ENCODE measurements at regions not wholly inside any gene's neighbourhood (a gene's known extent, or its start where the extent isn't known, plus 50 kb on each side); places are given as distances from the start of the nearest gene placed in this dataset.
"Not testable (repeated sequence)": the region's sequence is repeated elsewhere in the genome, so short reads cannot be mapped to it uniquely, and the experiment has no call there.

GRCh38 chr1:206335875-206336846, 132.8 kb downstream of the SRGAP2 start:
- H3K4me2 ChIP-seq (ENCODE audit: insufficient read depth in 1 of 2, low read depth in 2 of 2, low read length in 2 of 2); H3K27me3 ChIP-seq (replicated peaks in 1 of 4; ENCODE audit: control insufficient read depth in 3 of 4, extremely low read depth in 1 of 4, insufficient read depth in 3 of 4, low read length in 3 of 4); H2BK5ac ChIP-seq (ENCODE audit: low read depth, low read length); H2AK5ac ChIP-seq (ENCODE audit: low read depth, low read length); H3K23me2 ChIP-seq (ENCODE audit: low read depth, low read length); H3K36me3 ChIP-seq (ENCODE audit: control insufficient read depth in 2 of 4, insufficient read depth in 4 of 4, low read length in 3 of 4); H2BK15ac ChIP-seq (ENCODE audit: low read length); H3K4me3 ChIP-seq (ENCODE audit: extremely low read depth in 1 of 4, insufficient read depth in 2 of 4, low read depth in 3 of 4, low read length in 4 of 4); H2BK20ac ChIP-seq (ENCODE audit: low read length); H4K5ac ChIP-seq (ENCODE audit: insufficient read length, low read depth, low read length); POLR2A ChIA-PET (ENCODE audit: partially characterized antibody); H3K9me3 ChIP-seq (ENCODE audit: insufficient read depth in 2 of 2, low read depth in 1 of 2, low read length in 1 of 2); H3K9ac ChIP-seq (replicated peaks in 1 of 4; ENCODE audit: extremely low read depth in 1 of 4, low read depth in 3 of 4, low read length in 3 of 4); FAIRE-seq; H3K4me1 ChIP-seq (replicated peaks in 1 of 4; ENCODE audit: control insufficient read depth in 3 of 4, insufficient read depth in 4 of 4, low read length in 3 of 4); H3K79me2 ChIP-seq (ENCODE audit: control insufficient read depth in 1 of 2, insufficient read depth in 2 of 2, low read length in 2 of 2); H4K91ac ChIP-seq (replicated peaks; ENCODE audit: insufficient read length, low read length); H3K23ac ChIP-seq (ENCODE audit: insufficient read length); H3K56ac ChIP-seq (replicated peaks; ENCODE audit: insufficient read length, low read depth, low read length); H2BK12ac ChIP-seq (ENCODE audit: low read depth, low read length); DNase-seq (ENCODE audit: low read depth in 1 of 2, low spot score in 2 of 2); H3K18ac ChIP-seq (ENCODE audit: extremely low read depth, low read length); H3K14ac ChIP-seq (ENCODE audit: insufficient read length); H4K8ac ChIP-seq (ENCODE audit: extremely low read depth, insufficient read depth, low read length); H3K4ac ChIP-seq (replicated peaks; ENCODE audit: insufficient read length, low read depth, low read length); H3K79me1 ChIP-seq (ENCODE audit: low read depth, low read length); H2AFZ ChIP-seq (ENCODE audit: low read length); CTCF ChIA-PET (ENCODE audit: partially characterized antibody); H2BK120ac ChIP-seq (replicated peaks; ENCODE audit: low read depth, low read length); H4K20me1 ChIP-seq (replicated peaks in 1 of 2; ENCODE audit: control insufficient read depth in 1 of 2, insufficient read depth in 2 of 2, low read length in 2 of 2); H3K27ac ChIP-seq (ENCODE audit: low read depth, low read length): not testable (repeated sequence)
- WGBS, 2 experiments (ENCODE audit: extremely low coverage in 1 of 2, insufficient coverage in 1 of 2, insufficient read length in 1 of 2, insufficient replicate concordance in 2 of 2, low coverage in 1 of 2, low lambda C conversion rate in 2 of 2, missing lambda C conversion rate in 1 of 2): 93% methylated on average over 3 of the region's 10 CpGs; no CpG with 5 or more reads in 1 of the 2 experiments

DNA sequence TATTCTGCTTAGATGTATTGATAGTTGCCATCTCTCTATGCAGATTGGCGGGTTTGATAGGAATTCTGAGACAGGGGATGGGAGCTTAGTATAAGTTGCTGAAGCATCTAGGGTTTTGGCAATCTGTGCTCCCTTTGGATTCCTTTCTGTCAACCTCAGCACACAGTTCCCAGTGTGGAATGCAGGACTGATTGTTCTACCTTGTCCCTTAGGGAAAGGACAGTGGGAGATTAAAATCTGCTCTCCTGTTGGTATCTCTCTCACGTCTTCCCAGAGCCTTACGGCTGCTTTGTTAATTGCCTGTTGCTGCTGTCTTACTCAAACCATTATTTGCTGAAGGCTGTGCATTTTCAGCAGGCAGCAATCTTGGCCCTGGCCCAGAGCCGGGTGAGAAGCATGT, 133.3 kb upstream of the IKBKE start:
- H3K4me1 ChIP-seq (replicated peaks in 1 of 4; ENCODE audit: control insufficient read depth in 3 of 4, insufficient read depth in 4 of 4, low read length in 3 of 4); DNase-seq (ENCODE audit: low read depth in 1 of 2, low spot score in 2 of 2); H3K79me2 ChIP-seq (ENCODE audit: control insufficient read depth in 1 of 2, insufficient read depth in 2 of 2, low read length in 2 of 2); H3K14ac ChIP-seq (ENCODE audit: insufficient read length); H3K18ac ChIP-seq (ENCODE audit: extremely low read depth, low read length); H2BK5ac ChIP-seq (ENCODE audit: low read depth, low read length); H3K23ac ChIP-seq (ENCODE audit: insufficient read length); H3K4me2 ChIP-seq (ENCODE audit: insufficient read depth in 1 of 2, low read depth in 2 of 2, low read length in 2 of 2); H3K4ac ChIP-seq (replicated peaks; ENCODE audit: insufficient read length, low read depth, low read length); H3K9me3 ChIP-seq (ENCODE audit: insufficient read depth in 2 of 2, low read depth in 1 of 2, low read length in 1 of 2); H4K8ac ChIP-seq (ENCODE audit: extremely low read depth, insufficient read depth, low read length); H3K27ac ChIP-seq (ENCODE audit: low read depth, low read length); H4K91ac ChIP-seq (replicated peaks; ENCODE audit: insufficient read length, low read length); H2BK15ac ChIP-seq (ENCODE audit: low read length); H2AK5ac ChIP-seq (ENCODE audit: low read depth, low read length); H2BK20ac ChIP-seq (ENCODE audit: low read length); H3K27me3 ChIP-seq (replicated peaks in 1 of 4; ENCODE audit: control insufficient read depth in 3 of 4, extremely low read depth in 1 of 4, insufficient read depth in 3 of 4, low read length in 3 of 4); FAIRE-seq; H2BK12ac ChIP-seq (ENCODE audit: low read depth, low read length); H3K36me3 ChIP-seq (ENCODE audit: control insufficient read depth in 2 of 4, insufficient read depth in 4 of 4, low read length in 3 of 4); CTCF ChIA-PET (ENCODE audit: partially characterized antibody); H3K4me3 ChIP-seq (ENCODE audit: extremely low read depth in 1 of 4, insufficient read depth in 2 of 4, low read depth in 3 of 4, low read length in 4 of 4); H3K9ac ChIP-seq (replicated peaks in 1 of 4; ENCODE audit: extremely low read depth in 1 of 4, low read depth in 3 of 4, low read length in 3 of 4); H3K56ac ChIP-seq (replicated peaks; ENCODE audit: insufficient read length, low read depth, low read length); H2AFZ ChIP-seq (ENCODE audit: low read length); H4K5ac ChIP-seq (ENCODE audit: insufficient read length, low read depth, low read length); H4K20me1 ChIP-seq (replicated peaks in 1 of 2; ENCODE audit: control insufficient read depth in 1 of 2, insufficient read depth in 2 of 2, low read length in 2 of 2); H3K79me1 ChIP-seq (ENCODE audit: low read depth, low read length); H2BK120ac ChIP-seq (replicated peaks; ENCODE audit: low read depth, low read length); POLR2A ChIA-PET (ENCODE audit: partially characterized antibody); H3K23me2 ChIP-seq (ENCODE audit: low read depth, low read length): not testable (repeated sequence)
- 100% methylated on average over 1 of the region's 4 CpGs; no CpG with 5 or more reads in 1 of the 2 experiments for WGBS, 2 experiments (ENCODE audit: extremely low coverage in 1 of 2, insufficient coverage in 1 of 2, insufficient read length in 1 of 2, insufficient replicate concordance in 2 of 2, low coverage in 1 of 2, low lambda C conversion rate in 2 of 2, missing lambda C conversion rate in 1 of 2)

Measured in H1 (cell line).